K562 (cell line): ENCODE measurements at regions not wholly inside any gene's neighbourhood (a gene's known extent, or its start where the extent isn't known, plus 50 kb on each side); places are given as distances from the start of the nearest gene placed in this dataset.

Source experiments
- ATAC-seq: fragments of 200-7000 bp; cut with Tn5 transposase; 3 replicates; pipeline ENCODE4 v1.9.1; 2020; ENCODE audit warnings: moderate library complexity
- BruUV-seq: library from RNA; stranded (reverse); fragments of 400-500 nt; replicated peaks from 2 replicates; lab custom pipeline; 2021; lab: Mats Ljungman, UMichigan
- CTCF ChIA-PET: fragments of 300-600 bp; formaldehyde crosslinking; extraction: SDS; loops from one replicate; lab custom pipeline; 2021; ENCODE audit warnings: low intra/inter-chr PET ratio; lab: Yijun Ruan, JAX
- POLR2A ChIA-PET: fragments of 300-600, 350-650 bp; sonication (Branson Sonifier 250); formaldehyde crosslinking; extraction: SDS; loops from one replicate; lab custom pipeline; 2021; ENCODE audit warnings: antibody characterized with exemption, inconsistent platforms; lab: Yijun Ruan, JAX
- DNase-seq, 4 experiments: peaks; one replicate each; pipeline versions ENCODE4 v3.0.0 to v3.0.0-alpha.2; 2011 to 2018; ENCODE audit warnings: low spot score in 3 of 4, mixed read lengths in 3 of 4; ENCODE audit errors: extremely low read depth in 1 of 4
- FAIRE-seq: peaks from 2 replicates; lab custom pipeline; 2011; peaks lifted over from hg19 to GRCh38; lab: Jason Lieb, UNC
- H2AFZ ChIP-seq: 2 replicates; pipeline ENCODE4 v1.6.0; 2011; ENCODE audit warnings: low read depth, low read length, control low read depth, inconsistent platforms
- H3K27ac ChIP-seq: fragments of 200-600 bp; 3 replicates; pipeline ENCODE4 v1.8.0; 2011; ENCODE audit warnings: low read depth, mild to moderate bottlenecking, control low read depth, inconsistent platforms, low read length, moderate library complexity, mixed read lengths; ENCODE audit errors: extremely low read depth
- H3K27me3 ChIP-seq, 2 experiments: fragments of 300-600 bp in 1 of 2; 2 replicates in 1 of 2; 3 replicates in 1 of 2; pipeline versions ENCODE4 v1.6.0 to v1.8.0; 2011; ENCODE audit warnings: inconsistent platforms in 2 of 2, low read length in 2 of 2, mild to moderate bottlenecking in 1 of 2, mixed read lengths in 1 of 2, moderate library complexity in 1 of 2; ENCODE audit not compliant: control insufficient read depth in 2 of 2, insufficient read depth in 2 of 2
- H3K36me3 ChIP-seq: fragments of 300-600 bp; 3 replicates; pipeline ENCODE4 v1.8.0; 2011; ENCODE audit warnings: mild to moderate bottlenecking, low read length, inconsistent platforms; ENCODE audit not compliant: control insufficient read depth, insufficient read depth
- H3K4me1 ChIP-seq, 2 experiments: fragments of 200-600 bp in 1 of 2; replicated peaks in 1 of 2; 2 replicates in 1 of 2; 3 replicates in 1 of 2; pipeline versions ENCODE4 v1.5.1 to v1.8.0; 2011; ENCODE audit warnings: inconsistent platforms in 2 of 2, low read length in 2 of 2, mild to moderate bottlenecking in 1 of 2, mixed read lengths in 1 of 2, moderate library complexity in 1 of 2; ENCODE audit not compliant: control insufficient read depth in 2 of 2, insufficient read depth in 2 of 2
- H3K4me2 ChIP-seq: 2 replicates; pipeline ENCODE4 v1.6.1; 2011; ENCODE audit warnings: low read length, control low read depth, inconsistent platforms, mixed read lengths; ENCODE audit not compliant: insufficient read depth
- H3K4me3 ChIP-seq: fragments of 200-600 bp; sonication (generic), shearing (Covaris generic); 2 replicates; pipeline ENCODE4 v1.5.1; 2016; ENCODE audit warnings: control low read depth, inconsistent platforms
- H3K79me2 ChIP-seq: fragments of 200-600 bp; 3 replicates; pipeline ENCODE4 v1.8.0; 2011; ENCODE audit warnings: low read length, inconsistent platforms; ENCODE audit not compliant: control insufficient read depth, insufficient read depth
- H3K9ac ChIP-seq, 2 experiments: 2 replicates each; pipeline versions ENCODE4 v1.6.0 to v1.6.1; 2011; ENCODE audit warnings: low read depth in 2 of 2, low read length in 2 of 2, control low read depth in 1 of 2, inconsistent platforms in 1 of 2, mild to moderate bottlenecking in 1 of 2, mixed read lengths in 1 of 2; ENCODE audit not compliant: insufficient read depth in 1 of 2
- H3K9me1 ChIP-seq: one replicate; pipeline ENCODE4 v1.6.0; 2011; ENCODE audit warnings: inconsistent platforms, mild to moderate bottlenecking, low read length, moderate library complexity; ENCODE audit not compliant: control insufficient read depth, insufficient read depth
- H3K9me3 ChIP-seq: replicated peaks from 2 replicates; pipeline ENCODE4 v1.5.1; 2011; ENCODE audit warnings: low read depth, low read length, inconsistent platforms; ENCODE audit not compliant: control insufficient read depth, insufficient read depth
- H4K20me1 ChIP-seq: replicated peaks from 2 replicates; pipeline ENCODE4 v1.6.1; 2011; ENCODE audit warnings: low read length, inconsistent platforms, mixed read lengths; ENCODE audit not compliant: control insufficient read depth, insufficient read depth
- DLX4 ChIP-seq: fragments of 250-450 bp; sonication (Bioruptor Pico); IDR thresholded peaks from 2 replicates; pipeline ENCODE4 v1.6.1; 2021; ENCODE audit warnings: mild to moderate bottlenecking
- HNRNPUL1 ChIP-seq: fragments of 200-400 bp; formaldehyde crosslinking; IDR thresholded peaks from 2 replicates; pipeline ENCODE4 v1.6.1; 2017; ENCODE audit warnings: low read length
- PML ChIP-seq: IDR thresholded peaks from 2 replicates; pipeline ENCODE4 v1.6.1; 2012; ENCODE audit warnings: low read length, inconsistent platforms
- PTRF ChIP-seq: fragments of 450-650 bp; IDR thresholded peaks from 2 replicates; pipeline ENCODE4 v1.6.1; 2016; ENCODE audit warnings: mild to moderate bottlenecking, missing genetic modification characterization, missing compliant biosample characterization
- WGBS: fragments of 100-300 bp; shearing (Covaris generic); methylation state at CpG from one replicate; pipeline ENCODE4 v1.1.6; 2016; ENCODE audit warnings: low coverage, mixed read lengths; ENCODE audit not compliant: insufficient coverage; ENCODE audit errors: missing lambda C conversion rate; 5-methylcytosine and 5-hydroxymethylcytosine counted together
- in situ Hi-C: fragments of 300-500 bp; cut with MboI; formaldehyde crosslinking; loops from 4 replicates; pipeline ENCODE4 v1.15.0; 2018; ENCODE audit warnings: inconsistent platforms, mixed read lengths
- intact Hi-C: fragments of 100-400 bp; cut with micrococcal nuclease; formaldehyde crosslinking; loops from 2 replicates; pipeline ENCODE4 v1.14.2; 2022
- TF ChIP-seq, protein P1 (sequence below): fragments of 450-650 bp; formaldehyde crosslinking; conservative IDR thresholded peaks from 2 replicates; pipeline ENCODE4 v1.4.0; 2022; ENCODE audit warnings: mild to moderate bottlenecking, missing genetic modification characterization

GRCh38 chr4:124173912-124174311 is 538.6 kb downstream of the ANKRD50 start:
- no TSS peak for BruUV-seq
- Histone ChIP-seq H3K9me1 (no peaks in the 10 kb centered on the region), H3K27ac (no peak overlapping the region), H3K36me3 (no peaks in the 10 kb centered on the region), H3K4me3 (no peak overlapping the region), H3K9ac (no peak overlapping the region), H3K4me1 (no peaks in the 10 kb centered on the region), H3K4me2 (no peak overlapping the region), H3K79me2 (no peaks in the 10 kb centered on the region), H2AFZ (no peak overlapping the region), H3K9me3 (0 out of 2 replicates have a peak, but pooled peaks cover 1% of the 10 kb centered on the region), H4K20me1 (no peaks in the 10 kb centered on the region), H3K27me3 (no peaks in the 10 kb centered on the region)
- WGBS = 0% methylated on average over 2 of the region's 2 CpGs
- POLR2A ChIA-PET = no interaction called here
- in situ Hi-C loops = no loop called here
- CTCF ChIA-PET = no interaction called here
- intact Hi-C loops = no loop called here
- TF ChIP-seq PML (no peak), PTRF (tag) (no peak), DLX4 (CRISPR knock-in tag) (no peak), HNRNPUL1 (no peak)
- TF ChIP-seq, protein P1, sequence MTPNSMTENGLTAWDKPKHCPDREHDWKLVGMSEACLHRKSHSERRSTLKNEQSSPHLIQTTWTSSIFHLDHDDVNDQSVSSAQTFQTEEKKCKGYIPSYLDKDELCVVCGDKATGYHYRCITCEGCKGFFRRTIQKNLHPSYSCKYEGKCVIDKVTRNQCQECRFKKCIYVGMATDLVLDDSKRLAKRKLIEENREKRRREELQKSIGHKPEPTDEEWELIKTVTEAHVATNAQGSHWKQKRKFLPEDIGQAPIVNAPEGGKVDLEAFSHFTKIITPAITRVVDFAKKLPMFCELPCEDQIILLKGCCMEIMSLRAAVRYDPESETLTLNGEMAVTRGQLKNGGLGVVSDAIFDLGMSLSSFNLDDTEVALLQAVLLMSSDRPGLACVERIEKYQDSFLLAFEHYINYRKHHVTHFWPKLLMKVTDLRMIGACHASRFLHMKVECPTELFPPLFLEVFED (CRISPR knock-in tag) = no peak
- DNase-seq (no peak), FAIRE-seq (no peak), ATAC-seq (no peak)
